HepG2 (cell line): ENCODE measurements at regions not wholly inside any gene's neighbourhood (a gene's known extent, or its start where the extent isn't known, plus 50 kb on each side); places are given as distances from the start of the nearest gene placed in this dataset.

Experiments used
- ATAC-seq: fragments of 200-7000 bp; cut with Tn5 transposase; 3 replicates; pipeline ENCODE4 v1.9.1; 2020; ENCODE audit warnings: mild to moderate bottlenecking, moderate library complexity
- BruUV-seq: library from RNA; stranded (reverse); fragments of 400-500 nt; replicated peaks from 2 replicates; lab custom pipeline; 2021; lab: Mats Ljungman, UMichigan
- CTCF ChIA-PET: fragments of 300-600 bp; formaldehyde crosslinking; extraction: SDS; loops from one replicate; lab custom pipeline; 2021; ENCODE audit warnings: low total read pairs, inconsistent platforms, low intra/inter-chr PET ratio; lab: Yijun Ruan, JAX
- POLR2A ChIA-PET: fragments of 350-600 bp; sonication (Branson Sonifier 250); formaldehyde crosslinking; loops from one replicate; lab custom pipeline; 2020; ENCODE audit warnings: antibody characterized with exemption, inconsistent platforms; lab: Yijun Ruan, JAX
- DNase-seq: peaks from one replicate; pipeline ENCODE4 v3.0.0-alpha.2; 2015; ENCODE audit warnings: low spot score
- FAIRE-seq: peaks from 3 replicates; lab custom pipeline; 2011; peaks lifted over from hg19 to GRCh38; lab: Jason Lieb, UNC
- H2AFZ ChIP-seq: one replicate; pipeline ENCODE4 v1.6.1; 2011; ENCODE audit warnings: low read length, inconsistent platforms
- H3K27ac ChIP-seq: fragments of 300-600 bp; 3 replicates; pipeline ENCODE4 v1.8.0; 2011; ENCODE audit warnings: mixed run types, mild to moderate bottlenecking, mixed read lengths, low read length, inconsistent platforms; ENCODE audit not compliant: insufficient read depth; ENCODE audit errors: extremely low read length
- H3K27me3 ChIP-seq, 2 experiments: fragments of 200-600 bp in 1 of 2; 2 replicates in 1 of 2; 3 replicates in 1 of 2; pipeline versions ENCODE4 v1.6.0 to v1.8.0; 2011; ENCODE audit warnings: low read length in 2 of 2, mild to moderate bottlenecking in 2 of 2, moderate library complexity in 2 of 2, inconsistent platforms in 1 of 2; ENCODE audit not compliant: insufficient read depth in 2 of 2, control insufficient read depth in 1 of 2
- H3K36me3 ChIP-seq, 2 experiments: fragments of 200-600 bp in 1 of 2; replicated peaks in 1 of 2; 2 replicates in 1 of 2; 3 replicates in 1 of 2; pipeline versions ENCODE4 v1.5.1 to v1.8.0; 2011; ENCODE audit warnings: low read length in 2 of 2, inconsistent platforms in 1 of 2; ENCODE audit not compliant: insufficient read depth in 2 of 2, control insufficient read depth in 1 of 2
- H3K4me1 ChIP-seq: 2 replicates; pipeline ENCODE4 v1.5.1; 2012; ENCODE audit warnings: low read length, inconsistent platforms; ENCODE audit not compliant: insufficient read depth
- H3K4me2 ChIP-seq: 2 replicates; pipeline ENCODE4 v1.6.0; 2011; ENCODE audit warnings: low read depth, low read length, inconsistent platforms
- H3K4me3 ChIP-seq, 3 experiments: fragments of 200-600 bp in 1 of 3; sonication (generic), shearing (Covaris generic) in 1 of 3; replicated peaks in 1 of 3; 2 replicates each; pipeline ENCODE4 v1.5.1; 2011 to 2016; ENCODE audit warnings: low read length in 3 of 3, inconsistent platforms in 2 of 3, low read depth in 2 of 3, mild to moderate bottlenecking in 2 of 3, control low read depth in 1 of 3, mixed read lengths in 1 of 3; ENCODE audit not compliant: insufficient read depth in 1 of 3
- H3K79me2 ChIP-seq: one replicate; pipeline ENCODE4 v1.6.1; 2011; ENCODE audit warnings: low read length, inconsistent platforms; ENCODE audit not compliant: insufficient read depth
- H3K9ac ChIP-seq: 2 replicates; pipeline ENCODE4 v1.6.0; 2011; ENCODE audit warnings: mild to moderate bottlenecking, low read depth, low read length, inconsistent platforms; ENCODE audit not compliant: insufficient read depth
- H3K9me3 ChIP-seq: 2 replicates; pipeline ENCODE4 v1.5.1; 2012; ENCODE audit warnings: mild to moderate bottlenecking, low read length
- H4K20me1 ChIP-seq: 2 replicates; pipeline ENCODE4 v1.6.0; 2011; ENCODE audit warnings: inconsistent platforms, mild to moderate bottlenecking, low read length, moderate library complexity; ENCODE audit not compliant: insufficient read depth
- CTCF ChIP-seq: sonication (generic); formaldehyde crosslinking; IDR thresholded peaks from 2 replicates; pipeline ENCODE4 v1.5.0; 2020; ENCODE audit warnings: mild to moderate bottlenecking, missing genetic modification reagents, moderate library complexity
- ZNF407 ChIP-seq: sonication (generic); formaldehyde crosslinking; IDR thresholded peaks from one replicate; pipeline ENCODE4 v1.5.1; 2020; ENCODE audit warnings: mild to moderate bottlenecking, missing genetic modification reagents; ENCODE audit errors: not compliant biosample characterization
- ZNF605 ChIP-seq: sonication (generic); formaldehyde crosslinking; IDR thresholded peaks from 2 replicates; pipeline ENCODE4 v1.8.0; 2022; ENCODE audit warnings: mild to moderate bottlenecking, missing genetic modification reagents
- ZUFSP ChIP-seq: sonication (generic); formaldehyde crosslinking; IDR thresholded peaks from 2 replicates; pipeline ENCODE4 v1.9.0; 2021; ENCODE audit warnings: missing genetic modification reagents, mild to moderate bottlenecking, borderline replicate concordance
- WGBS: methylation state at CpG from one replicate; pipeline ENCODE4 v1.1.6; 2017; ENCODE audit warnings: low lambda C conversion rate; 5-methylcytosine and 5-hydroxymethylcytosine counted together
- in situ Hi-C: cut with HindIII; loops from 2 replicates; pipeline ENCODE4 v1.10.0; 2017; ENCODE audit warnings: low pct_unique_long_range_greater_than_20kb; ENCODE audit not compliant: extremely low pct_ligation_motif_present
- intact Hi-C: fragments of 100-400 bp; cut with micrococcal nuclease; formaldehyde crosslinking; loops from one replicate; pipeline ENCODE4 v1.10.0; 2022; ENCODE audit not compliant: unreplicated experiment

- TF ChIP-seq ZNF407: no peak
Observed at GRCh38 chr1:112057736-112058135, 68.3 kb upstream of the KCND3 start (continued).

- intact Hi-C loops: no loop called here
- no peak overlapping the region for H3K27ac ChIP-seq
- CTCF ChIA-PET: no interaction called here
- H3K4me3 ChIP-seq: no peak overlapping the region
- DNase-seq (peak; percentile 5), ATAC-seq (peak; percentile 72), FAIRE-seq (no peak)
- H3K4me1 ChIP-seq: no peaks in the 10 kb centered on the region
- H3K36me3 ChIP-seq: no peaks in the 10 kb centered on the region
- H4K20me1 ChIP-seq: no peaks in the 10 kb centered on the region
- no peaks in the 10 kb centered on the region for H3K27me3 ChIP-seq
- H3K79me2 ChIP-seq: no peaks in the 10 kb centered on the region
- H3K9ac ChIP-seq: no peak overlapping the region
- in situ Hi-C loops: no loop called here
- BruUV-seq: no TSS peak
- TF ChIP-seq CTCF (0 out of 2 replicates have a peak, but pooled peaks have one; percentile 9), ZNF605 (CRISPR knock-in tag) (no peak), ZUFSP (CRISPR knock-in tag) (no peak)
- H2AFZ ChIP-seq: no peak overlapping the region
- POLR2A ChIA-PET: no interaction called here
- H3K4me2 ChIP-seq: no peak overlapping the region
- 24% methylated on average over 6 of the region's 7 CpGs for WGBS
- no peaks in the 10 kb centered on the region for H3K9me3 ChIP-seq
Observed at GRCh38 chr1:112058815-112059450, 69.5 kb upstream of the KCND3 start.
